Activated naive CD4-positive, alpha-beta T cell treated with anti-CD3 and anti-CD28 coated beads, Interleukin-2, amount 10 ng/mL, durations not matched to agents 7 days and 5 days (primary cell): ENCODE measurements at regions not wholly inside any gene's neighbourhood (a gene's known extent, or its start where the extent isn't known, plus 50 kb on each side); places are given as distances from the start of the nearest gene placed in this dataset.

Experiments
- CTCF ChIA-PET: fragments of 350-600 bp; sonication (Branson Sonifier 250); formaldehyde crosslinking; loops from one replicate; lab custom pipeline; 2021; ENCODE audit warnings: antibody characterized with exemption; lab: Charles Lee
- DNase-seq: peaks from one replicate; pipeline ENCODE4 v3.0.0-alpha.2; 2020
- H3K27ac Mint-ChIP-seq: one replicate; pipeline ENCODE4 v1.8.0; 2021; ENCODE audit warnings: mild to moderate bottlenecking, moderate library complexity, mixed read lengths
- H3K27me3 Mint-ChIP-seq: one replicate; pipeline ENCODE4 v1.8.0; 2021; ENCODE audit warnings: mild to moderate bottlenecking, mixed read lengths
- H3K36me3 Mint-ChIP-seq: one replicate; pipeline ENCODE4 v1.8.0; 2021; ENCODE audit warnings: mixed read lengths
- H3K4me1 Mint-ChIP-seq: one replicate; pipeline ENCODE4 v1.8.0; 2021; ENCODE audit warnings: mixed read lengths
- H3K4me3 Mint-ChIP-seq: one replicate; pipeline ENCODE4 v1.8.0; 2021; ENCODE audit warnings: mild to moderate bottlenecking, moderate library complexity, mixed read lengths
- H3K9me3 Mint-ChIP-seq: one replicate; pipeline ENCODE4 v1.8.0; 2021; ENCODE audit warnings: mixed read lengths

GRCh38 chr1:106755682-106756406, 300.6 kb upstream of the PRMT6 start:
- peaks cover 5% of the 10 kb centered on the region for H3K9me3 Mint-ChIP-seq
- CTCF ChIA-PET, result no interaction called here
- no peaks in the 10 kb centered on the region for H3K36me3 Mint-ChIP-seq
- no peak overlapping the region for H3K27ac Mint-ChIP-seq
- H3K4me1 Mint-ChIP-seq, result no peaks in the 10 kb centered on the region
- H3K4me3 Mint-ChIP-seq, result no peak overlapping the region
- no peak for DNase-seq
- no peaks in the 10 kb centered on the region for H3K27me3 Mint-ChIP-seq

- Mint-ChIP-seq H3K4me3 (no peak overlapping the region), H3K27ac (no peak overlapping the region), H3K36me3 (no peaks in the 10 kb centered on the region), H3K4me1 (no peaks in the 10 kb centered on the region), H3K27me3 (no peaks in the 10 kb centered on the region), H3K9me3 (peaks cover 5% of the 10 kb centered on the region)
- CTCF ChIA-PET, result no interaction called here
- DNase-seq, result no peak
These were observed 299.7 kb upstream of the PRMT6 start for GRCh38 chr1:106756752-106757151.

- Mint-ChIP-seq H3K27ac (no peak overlapping the region), H3K36me3 (no peaks in the 10 kb centered on the region), H3K4me1 (no peaks in the 10 kb centered on the region), H3K4me3 (no peak overlapping the region), H3K9me3 (no peaks in the 10 kb centered on the region), H3K27me3 (no peaks in the 10 kb centered on the region)
- CTCF ChIA-PET, result interaction anchor here (1.3 kb wide), 1 partner anchor 17 kb away, joined by 3 read pairs; no protein-coding TSS in a partner anchor
- DNase-seq, result no peak
These were observed 288.4 kb upstream of the PRMT6 start for GRCh38 chr1:106768077-106768476.

- no peaks in the 10 kb centered on the region for H3K27me3 Mint-ChIP-seq
- no peaks in the 10 kb centered on the region for H3K36me3 Mint-ChIP-seq
- H3K9me3 Mint-ChIP-seq, result peaks cover under 1% of the 10 kb centered on the region
- H3K27ac Mint-ChIP-seq, result no peak overlapping the region
- CTCF ChIA-PET, result interaction anchor here (1.3 kb wide), 1 partner anchor 17 kb away, joined by 3 read pairs; no protein-coding TSS in a partner anchor
- no peak overlapping the region for H3K4me3 Mint-ChIP-seq
- DNase-seq, result no peak
- H3K4me1 Mint-ChIP-seq, result no peaks in the 10 kb centered on the region
These were observed 288.0 kb upstream of the PRMT6 start for GRCh38 chr1:106768501-106768900.

GRCh38 chr1:106773206-106773605, 283.3 kb upstream of the PRMT6 start:
- Mint-ChIP-seq H3K27me3 (no peaks in the 10 kb centered on the region), H3K4me3 (no peak overlapping the region), H3K9me3 (peaks cover 8% of the 10 kb centered on the region), H3K4me1 (no peaks in the 10 kb centered on the region), H3K36me3 (no peaks in the 10 kb centered on the region), H3K27ac (no peak overlapping the region)
- CTCF ChIA-PET, result no interaction called here
- DNase-seq, result no peak

GRCh38 chr1:106780066-106780465, 276.4 kb upstream of the PRMT6 start:
- H3K27ac Mint-ChIP-seq, result no peak overlapping the region

GRCh38 chr1:106780806-106781569, 275.5 kb upstream of the PRMT6 start:
- H3K27me3 Mint-ChIP-seq, result no peaks in the 10 kb centered on the region
- H3K27ac Mint-ChIP-seq, result peak overlapping the region; percentile 4
- no peaks in the 10 kb centered on the region for H3K36me3 Mint-ChIP-seq
- no peak for DNase-seq
- no peak overlapping the region for H3K4me3 Mint-ChIP-seq
- H3K9me3 Mint-ChIP-seq, result peaks cover 3% of the 10 kb centered on the region
- H3K4me1 Mint-ChIP-seq, result no peaks in the 10 kb centered on the region
- CTCF ChIA-PET, result no interaction called here

More at GRCh38 chr1:106780066-106780465, 276.4 kb upstream of the PRMT6 start:
- no peak for DNase-seq
- CTCF ChIA-PET, result no interaction called here
- no peaks in the 10 kb centered on the region for H3K27me3 Mint-ChIP-seq
- peaks cover 3% of the 10 kb centered on the region for H3K9me3 Mint-ChIP-seq
- no peaks in the 10 kb centered on the region for H3K36me3 Mint-ChIP-seq
- no peaks in the 10 kb centered on the region for H3K4me1 Mint-ChIP-seq
- no peak overlapping the region for H3K4me3 Mint-ChIP-seq

GRCh38 chr1:106785176-106785575, 271.3 kb upstream of the PRMT6 start:
- no peak overlapping the region for H3K27ac Mint-ChIP-seq
- DNase-seq, result no peak

GRCh38 chr1:106787520-106787919, 269.0 kb upstream of the PRMT6 start:
- Mint-ChIP-seq H3K36me3 (no peaks in the 10 kb centered on the region), H3K27me3 (no peaks in the 10 kb centered on the region), H3K27ac (no peak overlapping the region), H3K9me3 (no peaks in the 10 kb centered on the region), H3K4me3 (no peak overlapping the region), H3K4me1 (no peaks in the 10 kb centered on the region)
- DNase-seq, result no peak
- CTCF ChIA-PET, result no interaction called here

More at GRCh38 chr1:106785176-106785575, 271.3 kb upstream of the PRMT6 start:
- no peaks in the 10 kb centered on the region for H3K27me3 Mint-ChIP-seq
- H3K36me3 Mint-ChIP-seq, result no peaks in the 10 kb centered on the region
- H3K4me1 Mint-ChIP-seq, result no peaks in the 10 kb centered on the region
- H3K9me3 Mint-ChIP-seq, result peaks cover 3% of the 10 kb centered on the region
- H3K4me3 Mint-ChIP-seq, result no peak overlapping the region
- CTCF ChIA-PET, result no interaction called here

GRCh38 chr1:106789686-106790085, 266.8 kb upstream of the PRMT6 start:
- Mint-ChIP-seq H3K27ac (no peak overlapping the region), H3K9me3 (no peaks in the 10 kb centered on the region), H3K36me3 (no peaks in the 10 kb centered on the region), H3K4me1 (no peaks in the 10 kb centered on the region), H3K27me3 (no peaks in the 10 kb centered on the region), H3K4me3 (no peak overlapping the region)
- no peak for DNase-seq
- CTCF ChIA-PET, result no interaction called here

- DNase-seq, result no peak
- Mint-ChIP-seq H3K9me3 (no peaks in the 10 kb centered on the region), H3K27me3 (no peaks in the 10 kb centered on the region), H3K4me1 (no peaks in the 10 kb centered on the region), H3K36me3 (no peaks in the 10 kb centered on the region), H3K4me3 (no peak overlapping the region), H3K27ac (no peak overlapping the region)
- CTCF ChIA-PET, result no interaction called here
These were observed 265.4 kb upstream of the PRMT6 start for GRCh38 chr1:106791041-106791440.

- no peak for DNase-seq
- H3K9me3 Mint-ChIP-seq, result peaks cover 2% of the 10 kb centered on the region
- CTCF ChIA-PET, result no interaction called here
- no peak overlapping the region for H3K4me3 Mint-ChIP-seq
- H3K36me3 Mint-ChIP-seq, result no peaks in the 10 kb centered on the region
- H3K4me1 Mint-ChIP-seq, result no peaks in the 10 kb centered on the region
- H3K27ac Mint-ChIP-seq, result no peak overlapping the region
- no peaks in the 10 kb centered on the region for H3K27me3 Mint-ChIP-seq
These were observed 262.8 kb upstream of the PRMT6 start for GRCh38 chr1:106793651-106794050.

- H3K4me3 Mint-ChIP-seq, result no peak overlapping the region
These were observed 257.5 kb upstream of the PRMT6 start for GRCh38 chr1:106798991-106799390.

GRCh38 chr1:106802181-106802580, 254.3 kb upstream of the PRMT6 start:
- H3K4me1 Mint-ChIP-seq, result no peaks in the 10 kb centered on the region
- no peaks in the 10 kb centered on the region for H3K36me3 Mint-ChIP-seq
- peaks cover 3% of the 10 kb centered on the region for H3K9me3 Mint-ChIP-seq
- H3K27me3 Mint-ChIP-seq, result no peaks in the 10 kb centered on the region
- H3K27ac Mint-ChIP-seq, result no peak overlapping the region
- no peak for DNase-seq
- H3K4me3 Mint-ChIP-seq, result no peak overlapping the region
- CTCF ChIA-PET, result no interaction called here

More at GRCh38 chr1:106798991-106799390, 257.5 kb upstream of the PRMT6 start:
- DNase-seq, result no peak
- H3K27me3 Mint-ChIP-seq, result no peaks in the 10 kb centered on the region
- H3K27ac Mint-ChIP-seq, result no peak overlapping the region
- H3K4me1 Mint-ChIP-seq, result no peaks in the 10 kb centered on the region
- H3K9me3 Mint-ChIP-seq, result peaks cover 2% of the 10 kb centered on the region
- CTCF ChIA-PET, result no interaction called here
- no peaks in the 10 kb centered on the region for H3K36me3 Mint-ChIP-seq

- CTCF ChIA-PET, result no interaction called here
- H3K36me3 Mint-ChIP-seq, result no peaks in the 10 kb centered on the region
- H3K9me3 Mint-ChIP-seq, result peaks cover 6% of the 10 kb centered on the region
These were observed 242.1 kb upstream of the PRMT6 start for GRCh38 chr1:106814418-106814817.

More at GRCh38 chr1:106814418-106814817, 242.1 kb upstream of the PRMT6 start:
- Mint-ChIP-seq H3K27ac (peak overlapping the region; percentile 4), H3K4me1 (no peaks in the 10 kb centered on the region), H3K4me3 (no peak overlapping the region), H3K27me3 (no peaks in the 10 kb centered on the region)
- DNase-seq, result no peak
